Thoracic aorta (tissue), 2 donors: ENCODE measurements at regions not wholly inside any gene's neighbourhood (a gene's known extent, or its start where the extent isn't known, plus 50 kb on each side); places are given as distances from the start of the nearest gene placed in this dataset.

Experiments used
- ATAC-seq: fragments of 150-250 bp; one replicate; pipeline ENCODE4 v1.8.0; 2017; ENCODE audit warnings: low read depth; ENCODE audit not compliant: insufficient number of reproducible peaks, low FRiP score
- DNase-seq: peaks from one replicate; pipeline ENCODE4 v3.0.0-alpha.2; 2020; ENCODE audit warnings: low spot score
- H3K27ac ChIP-seq, 2 donors: fragments of 200-600 bp; sonication (generic); 1 replicate in 1 of 2; 2 replicates in 1 of 2; pipeline ENCODE4 v1.5.1; 2016; ENCODE audit warnings: mild to moderate bottlenecking in 2 of 2, moderate library complexity in 2 of 2
- H3K27me3 ChIP-seq: fragments of 200-600 bp; sonication (generic); replicated peaks from 2 replicates; pipeline ENCODE4 v1.6.0; 2016; ENCODE audit warnings: mild to moderate bottlenecking; ENCODE audit not compliant: insufficient read depth
- H3K36me3 ChIP-seq: fragments of 200-600 bp; sonication (generic); one replicate; pipeline ENCODE4 v1.5.1; 2016
- H3K4me1 ChIP-seq, 2 donors: fragments of 200-600 bp; sonication (generic); 1 replicate in 1 of 2; 2 replicates in 1 of 2; pipeline versions ENCODE4 v1.5.1 to v1.6.0; 2016; ENCODE audit warnings: low read depth in 2 of 2, mild to moderate bottlenecking in 1 of 2; ENCODE audit not compliant: control insufficient read depth in 1 of 2
- H3K4me3 ChIP-seq: fragments of 200-600 bp; sonication (generic); 2 replicates; pipeline ENCODE4 v1.5.1; 2016; ENCODE audit warnings: mild to moderate bottlenecking
- H3K9me3 ChIP-seq: fragments of 200-600 bp; sonication (generic); 2 replicates; pipeline ENCODE4 v1.5.1; 2016
- CTCF ChIP-seq: fragments of 200-600 bp; sonication (generic); IDR thresholded peaks from one replicate; pipeline ENCODE4 v1.5.1; 2019; ENCODE audit warnings: antibody characterized with exemption

GRCh38 chr6:159446340-159446739 lies 246.7 kb downstream of the SOD2 start:
- Histone ChIP-seq H3K27ac (no peak overlapping the region), H3K4me3 (no peak overlapping the region), H3K4me1 (no peaks in the 10 kb centered on the region), H3K9me3 (no peaks in the 10 kb centered on the region), H3K27me3 (no peaks in the 10 kb centered on the region), H3K36me3 (no peaks in the 10 kb centered on the region)
- ATAC-seq (no peak), DNase-seq (no peak)
- TF ChIP-seq CTCF, result no peak

GRCh38 chr6:159445351-159445750 lies 247.7 kb downstream of the SOD2 start:
- Histone ChIP-seq H3K27me3 (no peaks in the 10 kb centered on the region), H3K4me3 (no peak overlapping the region), H3K36me3 (no peaks in the 10 kb centered on the region), H3K27ac (no peak overlapping the region), H3K4me1 (no peaks in the 10 kb centered on the region), H3K9me3 (no peaks in the 10 kb centered on the region)
- no peak for ATAC-seq
- no peak for DNase-seq
- no peak for TF ChIP-seq CTCF

- no peak overlapping the region for H3K27ac ChIP-seq
- no peak for TF ChIP-seq CTCF
- H3K9me3 ChIP-seq, result no peaks in the 10 kb centered on the region
- ATAC-seq (no peak), DNase-seq (no peak)
- H3K36me3 ChIP-seq, result no peaks in the 10 kb centered on the region
- no peak overlapping the region for H3K4me3 ChIP-seq
- H3K4me1 ChIP-seq, result no peaks in the 10 kb centered on the region
- no peaks in the 10 kb centered on the region for H3K27me3 ChIP-seq
Measured at GRCh38 chr6:159444056-159444760, 248.8 kb downstream of the SOD2 start.

- Histone ChIP-seq H3K27me3 (no peaks in the 10 kb centered on the region), H3K36me3 (no peaks in the 10 kb centered on the region), H3K27ac (no peak overlapping the region), H3K9me3 (no peaks in the 10 kb centered on the region), H3K4me1 (no peaks in the 10 kb centered on the region), H3K4me3 (no peak overlapping the region)
- DNase-seq, result no peak
- no peak for ATAC-seq
- TF ChIP-seq CTCF, result no peak
Measured at GRCh38 chr6:159443417-159443920, 249.6 kb downstream of the SOD2 start.

- H3K36me3 ChIP-seq, result no peaks in the 10 kb centered on the region
- no peaks in the 10 kb centered on the region for H3K9me3 ChIP-seq
- H3K27ac ChIP-seq, result no peak overlapping the region
- DNase-seq (no peak), ATAC-seq (no peak)
- no peaks in the 10 kb centered on the region for H3K4me1 ChIP-seq
- no peak overlapping the region for H3K4me3 ChIP-seq
- no peak for TF ChIP-seq CTCF
- no peaks in the 10 kb centered on the region for H3K27me3 ChIP-seq
Measured at GRCh38 chr6:159441704-159441981, 251.4 kb downstream of the SOD2 start.
